T-cell (primary cell): ENCODE measurements at regions not wholly inside any gene's neighbourhood (a gene's known extent, or its start where the extent isn't known, plus 50 kb on each side); places are given as distances from the start of the nearest gene placed in this dataset.

Experiments
- ATAC-seq, 4 experiments: fragments of 200-7000 bp in 3 of 4; fragments of 150-1000 bp in 1 of 4; cut with Tn5 transposase; replicated peaks in 1 of 4; 1 replicate in 3 of 4; 2 replicates in 1 of 4; pipeline ENCODE4 v1.10.0; 2021; ENCODE audit warnings: moderate library complexity in 3 of 4, mild to moderate bottlenecking in 2 of 4, moderate number of reproducible peaks in 1 of 4
- CTCF ChIA-PET, 2 donors: fragments of 300-600 bp; sonication (Branson Sonifier 250); formaldehyde crosslinking; loops; one replicate each; lab custom pipeline; 2022; ENCODE audit warnings: antibody characterized with exemption in 2 of 2; lab: Charles Lee
- POLR2A ChIA-PET, 2 donors: fragments of 300-600 bp; sonication (Branson Sonifier 250); formaldehyde crosslinking; loops; one replicate each; lab custom pipeline; 2022; ENCODE audit warnings: antibody characterized with exemption in 2 of 2; lab: Charles Lee
- DNase-seq, 35 experiments: peaks; one replicate each; pipeline versions ENCODE4 v3.0.0 to v3.0.0-alpha.2; 2013 to 2023
- H3K27ac ChIP-seq: one replicate; pipeline ENCODE4 v1.5.1; 2013; ENCODE audit warnings: low read length
- H3K27me3 ChIP-seq, 2 experiments: replicated peaks in 1 of 2; 1 replicate in 1 of 2; 2 replicates in 1 of 2; pipeline versions ENCODE4 v1.6.1 to v1.7.0; 2013; ENCODE audit warnings: low read length in 1 of 2, mixed read lengths in 1 of 2; ENCODE audit not compliant: control insufficient read depth in 2 of 2, insufficient read depth in 2 of 2; ENCODE audit errors: extremely low read depth in 1 of 2
- H3K36me3 ChIP-seq, 2 donors: 1 replicate in 1 of 2; 2 replicates in 1 of 2; pipeline versions ENCODE4 v1.6.1 to v1.7.0; 2013; ENCODE audit warnings: low read length in 1 of 2; ENCODE audit not compliant: control insufficient read depth in 2 of 2, insufficient read depth in 1 of 2; ENCODE audit errors: extremely low read depth in 1 of 2
- H3K4me1 ChIP-seq, 2 experiments: 1 replicate in 1 of 2; 2 replicates in 1 of 2; pipeline versions ENCODE4 v1.6.1 to v1.7.0; 2013; ENCODE audit warnings: low read length in 2 of 2, mixed read lengths in 1 of 2; ENCODE audit not compliant: insufficient read depth in 2 of 2, control insufficient read depth in 1 of 2; ENCODE audit errors: extremely low read depth in 1 of 2
- H3K4me3 ChIP-seq, 2 donors: 1 replicate in 1 of 2; 2 replicates in 1 of 2; pipeline versions ENCODE4 v1.5.1 to v1.7.0; 2013; ENCODE audit warnings: mild to moderate bottlenecking in 2 of 2, low read length in 1 of 2, moderate library complexity in 1 of 2; ENCODE audit not compliant: control insufficient read depth in 1 of 2; ENCODE audit errors: extremely low read depth in 1 of 2
- H3K9me3 ChIP-seq: 2 replicates; pipeline ENCODE4 v1.7.0; 2013
- H3K27ac Mint-ChIP-seq, 2 donors: one replicate each; pipeline ENCODE4 v1.8.0; 2020 to 2021; ENCODE audit warnings: mild to moderate bottlenecking in 2 of 2, mixed read lengths in 2 of 2
- H3K27me3 Mint-ChIP-seq, 2 donors: one replicate each; pipeline ENCODE4 v1.8.0; 2021 to 2022; ENCODE audit warnings: mixed read lengths in 2 of 2
- H3K36me3 Mint-ChIP-seq: one replicate; pipeline ENCODE4 v1.8.0; 2021; ENCODE audit warnings: mixed read lengths
- H3K4me1 Mint-ChIP-seq, 3 donors: one replicate each; pipeline ENCODE4 v1.8.0; 2020 to 2022; ENCODE audit warnings: mixed read lengths in 3 of 3, mild to moderate bottlenecking in 1 of 3
- H3K4me3 Mint-ChIP-seq, 3 donors: one replicate each; pipeline ENCODE4 v1.8.0; 2020 to 2022; ENCODE audit warnings: mild to moderate bottlenecking in 3 of 3, mixed read lengths in 3 of 3, moderate library complexity in 3 of 3
- H3K9me3 Mint-ChIP-seq, 3 donors: one replicate each; pipeline ENCODE4 v1.8.0; 2020 to 2022; ENCODE audit warnings: mixed read lengths in 3 of 3
- WGBS: methylation state at CpG from one replicate; pipeline ENCODE4 v1.1.5; 2013; ENCODE audit warnings: missing lambda C conversion rate; ENCODE audit not compliant: insufficient coverage; 5-methylcytosine and 5-hydroxymethylcytosine counted together

DNA sequence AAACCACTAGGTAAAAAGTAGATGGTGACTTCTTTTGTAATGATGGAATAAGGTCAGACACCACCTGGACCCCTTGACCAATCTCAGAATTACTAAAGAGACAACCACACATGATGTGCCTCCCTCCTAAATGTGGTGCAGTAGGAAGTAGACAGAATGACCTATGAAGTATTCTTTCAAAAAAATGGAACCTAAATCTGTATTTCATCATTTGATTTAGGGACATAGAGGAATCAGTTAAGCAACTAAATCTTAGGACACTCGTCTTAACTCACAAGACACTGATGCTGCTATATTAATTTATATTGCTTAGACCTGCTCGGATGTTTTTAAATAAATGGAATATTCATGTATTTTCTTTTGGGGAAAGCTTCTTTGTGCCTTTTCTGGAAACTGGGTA lies 80.9 kb upstream of the IRF2BP2 start:
- no peak overlapping the region for H3K27ac Mint-ChIP-seq

GRCh38 chr1:234689236-234689635 lies 79.3 kb upstream of the IRF2BP2 start:
- WGBS: no CpG with 5 or more reads among the region's 3 CpGs
- ChIA-PET POLR2A (no interaction called here), CTCF (no interaction called here)
- DNase-seq: no peak
- peaks cover 0 to 12% (median 7%) of the 10 kb centered on the region in 3 donors for H3K9me3 Mint-ChIP-seq
- H3K4me3 Mint-ChIP-seq: no peak overlapping the region
- no peak overlapping the region for H3K4me3 ChIP-seq
- no peaks in the 10 kb centered on the region for H3K36me3 ChIP-seq
- no peak overlapping the region for H3K27ac Mint-ChIP-seq
- H3K4me1 ChIP-seq: no peaks in the 10 kb centered on the region
- H3K4me1 Mint-ChIP-seq: peaks cover 0 to 4% (median 0%) of the 10 kb centered on the region in 3 donors
- no peaks in the 10 kb centered on the region for H3K36me3 Mint-ChIP-seq
- H3K9me3 ChIP-seq: no peaks in the 10 kb centered on the region
- H3K27me3 Mint-ChIP-seq: no peaks in the 10 kb centered on the region
- ATAC-seq: no peak
- H3K27me3 ChIP-seq: no peaks in the 10 kb centered on the region
- no peak overlapping the region for H3K27ac ChIP-seq

More for the DNA sequence above, 80.9 kb upstream of the IRF2BP2 start:
- no peak overlapping the region for H3K4me3 Mint-ChIP-seq
- H3K4me1 Mint-ChIP-seq: peaks cover 0 to 4% (median 0%) of the 10 kb centered on the region in 3 donors
- no peaks in the 10 kb centered on the region for H3K27me3 Mint-ChIP-seq
- POLR2A ChIA-PET: interaction anchor here in 1 of 2 donors (0.5 kb wide), 1 partner anchor 79 kb away, joined by 3 read pairs; no protein-coding TSS in a partner anchor
- ATAC-seq: no peak
- no peak for DNase-seq
- no peak overlapping the region for H3K27ac ChIP-seq
- peaks cover 0 to 2% (median 0%) of the 10 kb centered on the region in 3 donors for H3K9me3 Mint-ChIP-seq
- no peaks in the 10 kb centered on the region for H3K9me3 ChIP-seq
- CTCF ChIA-PET: no interaction called here
- no peaks in the 10 kb centered on the region for H3K36me3 Mint-ChIP-seq
- H3K36me3 ChIP-seq: no peaks in the 10 kb centered on the region
- no peaks in the 10 kb centered on the region for H3K27me3 ChIP-seq
- no peaks in the 10 kb centered on the region for H3K4me1 ChIP-seq
- WGBS: 100% methylated on average over 1 of the region's 2 CpGs
- no peak overlapping the region for H3K4me3 ChIP-seq

DNA sequence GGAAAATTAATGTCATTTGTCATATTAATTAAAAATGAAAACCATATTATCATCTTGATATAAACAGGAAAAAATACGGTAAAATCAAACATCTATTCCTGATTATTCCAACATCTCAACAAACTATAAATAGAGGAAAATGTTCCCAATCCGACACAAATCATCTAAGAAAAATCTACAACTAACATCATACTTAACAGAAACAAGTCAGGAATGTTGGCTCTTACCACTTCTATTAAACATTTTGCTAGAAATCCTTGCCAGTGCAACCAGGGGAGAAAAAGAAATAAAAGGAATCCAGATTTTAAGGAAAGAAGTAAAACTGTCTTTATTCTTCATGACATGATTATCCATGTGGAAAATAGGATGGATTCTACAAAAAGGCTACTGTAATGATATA lies 77.0 kb upstream of the IRF2BP2 start:
- H3K9me3 ChIP-seq: no peaks in the 10 kb centered on the region
- no peak overlapping the region for H3K27ac ChIP-seq
- WGBS: no CpG with 5 or more reads among the region's 2 CpGs
- ChIA-PET CTCF (no interaction called here), POLR2A (no interaction called here)
- Mint-ChIP-seq H3K9me3 (peaks cover 0 to 12% (median 7%) of the 10 kb centered on the region in 3 donors), H3K27me3 (no peaks in the 10 kb centered on the region), H3K27ac (no peak overlapping the region), H3K4me1 (peaks cover 0 to 4% (median 0%) of the 10 kb centered on the region in 3 donors), H3K36me3 (no peaks in the 10 kb centered on the region), H3K4me3 (no peak overlapping the region)
- H3K4me3 ChIP-seq: no peak overlapping the region
- H3K27me3 ChIP-seq: no peaks in the 10 kb centered on the region
- no peaks in the 10 kb centered on the region for H3K4me1 ChIP-seq
- DNase-seq (no peak), ATAC-seq (no peak)
- no peaks in the 10 kb centered on the region for H3K36me3 ChIP-seq

DNA sequence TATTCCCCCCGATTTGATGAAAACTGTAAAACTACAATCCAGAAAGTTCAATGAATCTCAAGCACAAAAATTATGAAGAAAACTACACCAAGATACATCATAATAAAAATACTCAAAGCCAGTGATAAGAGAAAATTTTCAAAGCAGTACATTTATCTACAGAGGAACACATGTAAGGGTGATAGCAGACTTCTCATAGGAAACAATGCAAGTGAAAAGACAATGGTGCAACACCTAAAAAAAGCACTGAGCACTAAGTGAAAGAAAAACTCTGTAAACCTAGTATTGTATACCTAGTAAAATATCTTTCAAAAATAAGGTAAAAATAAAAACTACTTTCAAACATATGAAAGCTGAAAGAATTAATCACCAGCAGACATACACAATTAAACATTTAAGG lies 76.1 kb upstream of the IRF2BP2 start:
- peaks cover 0 to 12% (median 7%) of the 10 kb centered on the region in 3 donors for H3K9me3 Mint-ChIP-seq
- DNase-seq (no peak), ATAC-seq (no peak)
- WGBS: no CpG with 5 or more reads among the region's 1 CpG
- H3K4me1 ChIP-seq: no peaks in the 10 kb centered on the region
- no peaks in the 10 kb centered on the region for H3K27me3 ChIP-seq
- CTCF ChIA-PET: no interaction called here
- H3K4me1 Mint-ChIP-seq: no peaks in the 10 kb centered on the region
- H3K4me3 Mint-ChIP-seq: no peak overlapping the region
- H3K27me3 Mint-ChIP-seq: no peaks in the 10 kb centered on the region
- H3K27ac ChIP-seq: no peak overlapping the region
- no peak overlapping the region for H3K4me3 ChIP-seq
- POLR2A ChIA-PET: no interaction called here
- H3K27ac Mint-ChIP-seq: no peak overlapping the region
- no peaks in the 10 kb centered on the region for H3K9me3 ChIP-seq
- no peaks in the 10 kb centered on the region for H3K36me3 ChIP-seq
- H3K36me3 Mint-ChIP-seq: no peaks in the 10 kb centered on the region

GRCh38 chr1:234684856-234685255 lies 74.9 kb upstream of the IRF2BP2 start:
- ChIA-PET POLR2A (no interaction called here), CTCF (no interaction called here)
- Mint-ChIP-seq H3K36me3 (no peaks in the 10 kb centered on the region), H3K4me3 (no peak overlapping the region), H3K27ac (no peak overlapping the region), H3K27me3 (no peaks in the 10 kb centered on the region), H3K4me1 (no peaks in the 10 kb centered on the region), H3K9me3 (peaks cover 0 to 12% (median 7%) of the 10 kb centered on the region in 3 donors)
- H3K4me3 ChIP-seq: no peak overlapping the region
- H3K27ac ChIP-seq: no peak overlapping the region
- no peaks in the 10 kb centered on the region for H3K27me3 ChIP-seq
- WGBS: no CpG with 5 or more reads among the region's 2 CpGs
- DNase-seq: no peak
- no peak for ATAC-seq
- no peaks in the 10 kb centered on the region for H3K9me3 ChIP-seq
- H3K36me3 ChIP-seq: no peaks in the 10 kb centered on the region
- no peaks in the 10 kb centered on the region for H3K4me1 ChIP-seq

DNA sequence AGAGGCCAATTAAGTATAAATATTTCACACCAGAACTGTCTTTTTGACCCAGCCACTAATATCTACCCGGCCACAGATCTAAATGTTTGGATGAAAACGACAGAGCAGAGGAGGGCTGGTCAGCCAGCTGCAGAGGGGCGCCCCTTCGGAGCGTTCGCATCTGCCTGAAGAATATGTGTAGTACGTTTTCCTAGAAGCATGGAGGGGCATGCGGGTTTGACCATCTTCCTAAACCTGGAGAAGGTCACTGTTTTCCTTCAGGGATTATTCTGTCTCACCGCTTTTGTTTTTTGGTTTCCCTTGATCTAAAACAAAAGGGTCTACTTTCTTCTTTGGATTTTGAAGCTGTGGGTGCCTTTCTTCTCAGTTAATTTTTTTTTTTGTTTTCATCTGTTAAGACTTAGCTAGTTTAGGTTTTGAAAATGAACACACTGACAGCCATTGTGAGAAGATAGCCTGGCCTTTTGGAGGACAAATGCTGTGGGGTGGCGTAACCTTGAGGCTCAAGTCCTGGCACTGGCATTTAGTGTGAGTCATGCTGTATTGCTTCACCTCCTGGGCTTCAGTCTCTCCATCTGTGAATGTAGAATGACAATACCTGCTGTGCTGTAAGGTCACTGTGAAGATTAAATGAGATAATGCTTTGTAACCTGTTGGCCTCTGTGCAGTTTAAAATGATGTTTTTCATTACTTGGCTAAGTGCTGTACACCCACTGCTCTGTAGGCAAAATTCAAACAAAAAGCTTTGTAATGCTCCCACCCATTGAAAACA lies 74.1 kb upstream of the IRF2BP2 start:
- Mint-ChIP-seq H3K36me3 (no peaks in the 10 kb centered on the region), H3K9me3 (peaks cover 0 to 12% (median 7%) of the 10 kb centered on the region in 3 donors), H3K4me1 (no peaks in the 10 kb centered on the region), H3K27ac (no peak overlapping the region), H3K27me3 (no peaks in the 10 kb centered on the region), H3K4me3 (no peak overlapping the region)
- DNase-seq (peak in 1 of 35 experiments; percentile 26), ATAC-seq (no peak)
- WGBS: 83% methylated on average over 6 of the region's 10 CpGs
- Histone ChIP-seq H3K27ac (no peak overlapping the region), H3K36me3 (no peaks in the 10 kb centered on the region), H3K9me3 (no peaks in the 10 kb centered on the region), H3K4me1 (no peaks in the 10 kb centered on the region), H3K27me3 (no peaks in the 10 kb centered on the region), H3K4me3 (no peak overlapping the region)
- ChIA-PET CTCF (interaction anchor here in 1 of 2 donors (0.5 kb wide), 1 partner anchor 74 kb away, joined by 4 read pairs; no protein-coding TSS in a partner anchor), POLR2A (no interaction called here)
